Hippocampal formation (tissue), 2 donors: ENCODE measurements at regions not wholly inside any gene's neighbourhood (a gene's known extent, or its start where the extent isn't known, plus 50 kb on each side); places are given as distances from the start of the nearest gene placed in this dataset.

Source experiments
- DNase-seq, 2 donors: peaks; one replicate each; lab custom pipeline; 2025; lab: John Stamatoyannopoulos, UW

DNA sequence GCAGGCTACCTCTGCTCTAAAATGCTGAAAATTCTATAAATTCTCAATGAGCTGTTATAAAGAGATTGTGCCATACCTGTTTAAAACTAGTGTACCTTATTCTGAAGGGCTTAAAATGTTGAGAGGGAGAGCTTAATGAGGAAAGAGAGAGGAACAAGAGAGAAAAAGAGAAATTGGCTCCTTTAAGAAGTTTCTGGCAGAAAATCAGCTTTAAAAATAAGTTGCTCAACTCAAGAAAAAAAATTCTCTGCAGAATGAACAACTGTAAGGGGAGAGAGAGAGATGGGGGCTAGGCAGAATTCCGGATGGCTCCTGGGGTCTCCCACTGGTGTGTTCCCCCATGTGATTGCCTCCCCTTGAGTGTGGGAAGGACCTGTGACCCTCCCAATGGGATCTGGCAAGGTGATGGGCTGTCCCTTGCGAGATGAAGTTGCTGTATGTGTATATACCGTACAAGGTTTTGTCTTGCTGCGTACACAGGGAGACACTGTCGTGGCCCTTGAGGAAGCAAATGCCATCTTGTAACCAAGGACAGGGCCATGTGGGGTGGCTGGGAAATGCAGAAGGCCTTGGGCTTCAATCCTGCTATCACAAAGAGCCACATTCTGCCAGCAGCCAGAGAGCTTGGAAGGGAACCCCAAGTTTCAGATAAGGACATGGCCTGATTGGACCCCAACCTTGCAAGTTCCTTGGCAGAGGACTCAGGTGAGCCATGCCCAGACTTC lies 64.3 kb upstream of the S1PR3 start:
- no peak for DNase-seq

DNA sequence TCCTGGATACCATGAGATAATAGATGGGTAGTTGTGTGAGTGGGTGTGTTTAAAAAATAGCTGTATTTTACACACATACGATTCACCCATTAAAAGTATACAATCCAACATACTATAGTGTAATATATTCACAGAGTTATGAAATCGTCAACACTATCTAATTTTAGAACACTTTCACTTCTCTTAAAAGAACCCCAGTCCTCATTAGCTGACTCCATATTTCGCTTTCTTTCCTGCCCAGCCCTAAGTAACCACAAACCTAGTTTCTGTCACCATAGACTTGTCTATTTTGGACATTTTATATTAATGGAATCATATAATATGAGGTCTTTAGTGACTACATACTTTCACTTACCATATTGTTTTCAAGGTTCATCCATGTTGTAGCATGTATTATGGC lies 63.8 kb upstream of the S1PR3 start:
- DNase-seq, result no peak

DNA sequence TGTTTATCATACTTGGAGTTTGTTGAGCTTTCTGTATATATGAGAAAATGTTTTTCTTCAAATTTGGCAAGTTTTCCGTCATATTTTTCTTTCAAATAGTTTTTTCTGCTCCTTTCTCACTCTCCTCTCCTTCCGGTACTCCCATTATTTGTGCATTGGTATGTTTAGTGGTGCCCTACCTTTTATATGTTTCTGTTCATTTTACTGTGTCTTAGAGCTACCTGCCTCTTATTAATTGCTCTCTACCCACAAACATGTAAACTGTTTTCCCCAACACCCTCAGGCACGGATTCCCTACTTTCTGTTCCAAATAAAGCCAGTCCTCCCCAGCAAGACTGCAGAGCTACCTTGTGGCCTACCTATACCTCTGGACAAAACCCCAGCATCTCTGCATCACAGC lies 60.6 kb upstream of the S1PR3 start:
- no peak for DNase-seq

DNA sequence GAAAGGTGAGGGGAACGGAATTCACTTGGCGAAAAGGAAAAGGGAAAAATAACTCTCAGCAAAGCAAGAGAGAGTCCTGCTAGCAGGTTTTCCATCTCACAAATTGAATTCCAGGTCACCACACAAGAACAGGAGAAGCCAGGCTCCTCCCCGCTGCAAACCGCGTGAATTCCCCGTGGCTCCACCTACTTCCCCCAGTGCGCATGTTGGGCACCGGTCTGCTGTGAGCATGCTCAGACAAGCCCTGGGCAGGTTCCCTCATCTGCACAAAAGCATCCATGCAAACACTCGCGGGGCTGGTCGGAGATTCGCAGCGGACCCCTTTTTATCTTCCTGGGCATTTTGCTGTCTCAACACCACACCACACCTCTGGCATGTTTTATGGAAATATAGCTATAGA lies 58.5 kb upstream of the S1PR3 start:
- no peak for DNase-seq

DNA sequence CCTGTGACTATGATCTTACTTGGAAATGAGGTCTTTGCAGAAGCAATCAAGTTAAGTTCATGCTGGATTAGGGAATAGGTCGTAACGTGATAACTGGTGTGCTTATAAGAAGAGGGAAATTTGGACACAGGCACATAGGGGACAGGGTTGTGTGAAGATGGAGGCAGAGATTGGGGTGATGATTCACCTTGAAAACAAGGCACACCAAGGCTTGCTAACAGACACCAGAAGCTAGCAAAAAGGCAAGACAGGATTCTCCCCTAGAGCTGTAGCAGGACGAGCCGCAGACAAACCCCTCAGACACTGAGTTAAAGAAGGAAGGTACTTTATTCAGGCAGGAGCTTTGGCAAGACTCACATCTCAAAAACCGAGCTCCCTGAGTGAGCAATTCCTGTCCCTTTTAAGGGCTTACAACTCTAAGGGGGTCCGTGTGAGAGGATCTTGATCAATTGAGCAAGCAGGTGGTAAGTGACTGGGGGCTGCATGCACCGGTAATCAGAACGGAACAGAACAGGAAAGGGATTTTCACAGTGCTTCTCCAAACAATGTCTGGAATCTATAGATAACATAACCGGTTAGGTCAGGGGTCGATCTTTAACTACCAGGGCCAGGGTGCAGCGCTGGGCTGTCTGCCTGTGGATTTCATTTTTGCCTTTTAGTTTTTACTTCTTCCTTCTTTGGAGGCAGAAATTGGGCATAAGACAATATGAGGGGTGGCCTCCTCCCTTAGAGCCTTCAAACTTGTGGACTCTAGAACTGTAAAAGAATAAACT lies 57.5 kb upstream of the S1PR3 start:
- no peak for DNase-seq

DNA sequence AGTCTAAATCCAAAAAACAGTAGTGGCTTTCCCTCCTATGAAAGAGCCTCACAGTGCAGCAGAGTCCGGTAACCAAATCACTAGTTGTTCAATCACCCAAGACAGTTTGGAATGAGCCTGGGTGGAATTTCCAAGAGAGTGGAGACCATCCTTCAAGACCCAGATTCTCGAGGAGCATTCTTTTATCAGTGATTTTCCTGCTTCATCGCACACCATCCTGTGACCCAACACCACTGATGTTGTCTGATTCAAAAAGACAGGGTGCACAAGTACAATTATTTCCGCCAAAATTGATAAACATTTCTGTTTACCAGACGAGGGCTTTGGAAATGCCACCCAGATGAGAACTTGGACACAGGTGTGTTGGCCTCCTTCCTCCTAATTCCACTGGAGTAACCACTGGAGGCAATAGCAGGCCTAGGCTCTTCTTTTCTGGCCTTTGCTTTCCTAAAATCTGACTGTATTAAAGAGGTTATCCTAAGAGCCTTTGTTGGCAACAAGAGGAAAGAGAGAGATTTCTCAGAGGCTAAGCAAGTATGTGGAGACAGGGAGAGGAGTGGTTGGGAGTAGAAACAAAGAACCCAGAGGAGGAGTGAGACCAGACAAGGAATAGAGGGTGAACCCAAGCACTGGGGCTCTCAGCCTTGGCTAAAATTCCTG lies 56.3 kb upstream of the S1PR3 start:
- DNase-seq, result no peak

DNA sequence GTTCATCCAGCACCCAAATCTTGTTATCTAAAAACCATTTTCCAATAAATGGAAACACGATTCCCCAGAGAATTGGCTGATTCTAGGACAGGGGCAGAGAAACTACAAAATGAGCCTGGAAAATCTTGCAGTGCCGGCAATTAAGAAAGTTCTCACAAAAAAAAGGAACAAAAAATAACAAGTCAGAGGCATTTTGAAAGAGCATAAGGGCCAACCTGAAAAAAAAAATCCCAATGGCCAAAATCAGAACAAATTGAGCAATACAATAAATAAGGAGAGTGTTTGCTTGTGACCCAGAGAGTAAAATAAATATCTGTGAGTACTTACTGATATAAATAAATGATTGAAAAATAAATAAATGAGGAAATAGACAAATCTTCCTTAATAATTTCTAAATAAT lies 55.1 kb upstream of the S1PR3 start:
- no peak for DNase-seq

DNA sequence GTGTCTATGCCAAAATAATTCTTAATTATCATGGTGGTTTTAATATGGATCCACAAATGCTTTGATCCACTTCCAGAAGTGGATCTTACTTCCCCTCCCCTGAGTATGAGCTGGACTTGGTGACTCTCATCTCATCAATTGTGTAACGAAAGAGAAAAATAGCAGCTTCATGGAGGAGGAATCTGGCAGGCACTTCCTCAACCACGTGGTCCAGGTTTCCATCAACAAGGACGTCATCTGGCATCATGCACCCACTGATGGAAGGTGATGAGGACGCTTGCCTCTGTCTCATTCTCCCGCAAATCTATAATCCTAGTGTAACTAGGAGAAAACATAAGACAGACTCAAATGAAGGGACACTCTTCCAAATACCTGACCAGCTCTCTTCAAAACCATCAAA lies 54.6 kb upstream of the S1PR3 start:
- DNase-seq, result no peak

DNA sequence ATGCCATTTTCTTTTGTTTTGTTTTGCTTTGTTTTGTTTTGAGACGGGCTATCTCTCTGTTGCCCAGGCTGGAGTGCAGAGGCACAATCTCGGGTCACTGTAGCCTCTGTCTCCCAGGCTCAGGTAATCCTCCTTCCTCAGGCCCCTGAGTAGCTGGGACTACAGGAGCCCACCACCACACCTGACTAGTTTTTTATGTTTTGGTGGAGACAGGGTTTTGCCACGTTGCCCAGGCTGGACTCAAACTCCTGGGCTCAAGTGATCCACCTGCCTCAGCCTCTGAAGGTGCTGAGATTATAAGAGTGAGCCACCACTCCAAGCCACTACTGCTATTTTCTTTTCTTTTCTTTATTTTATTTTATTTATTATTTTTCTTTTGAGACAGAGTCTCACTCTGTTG lies 54.0 kb upstream of the S1PR3 start:
- no peak for DNase-seq

DNA sequence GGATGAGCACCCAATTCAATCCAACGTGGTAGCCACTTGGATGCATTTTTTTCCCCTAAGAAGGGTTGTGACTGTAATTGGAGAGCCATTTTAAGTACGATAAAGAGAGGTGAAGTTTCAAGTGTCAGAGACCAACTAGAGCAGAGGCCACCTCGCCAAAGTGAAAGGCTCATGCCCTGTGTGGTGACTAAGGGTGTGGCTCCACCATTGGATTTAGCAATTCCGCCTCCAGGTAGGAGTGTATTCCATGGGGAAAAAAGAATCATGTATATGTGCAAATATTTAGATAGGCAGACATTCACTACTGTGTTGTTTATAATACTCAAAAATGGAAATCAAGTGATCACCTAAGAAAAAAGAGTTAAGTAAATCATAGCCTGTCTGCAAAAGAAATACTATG lies 53.1 kb upstream of the S1PR3 start:
- DNase-seq, result no peak
